Neutrophil (primary cell): ENCODE measurements at regions not wholly inside any gene's neighbourhood (a gene's known extent, or its start where the extent isn't known, plus 50 kb on each side); places are given as distances from the start of the nearest gene placed in this dataset.

Experiments used
- H3K27ac ChIP-seq: fragments of 200-600 bp; sonication (generic); 2 replicates; pipeline ENCODE4 v1.5.1; 2016; ENCODE audit warnings: mild to moderate bottlenecking, moderate library complexity
- H3K27me3 ChIP-seq: fragments of 200-600 bp; sonication (generic); 2 replicates; pipeline ENCODE4 v1.6.0; 2016; ENCODE audit warnings: mild to moderate bottlenecking
- H3K36me3 ChIP-seq: fragments of 200-600 bp; sonication (generic); 2 replicates; pipeline ENCODE4 v1.5.1; 2017
- H3K4me1 ChIP-seq, 2 experiments: fragments of 200-600 bp in 1 of 2; sonication (generic) in 1 of 2; 1 replicate in 1 of 2; 2 replicates in 1 of 2; pipeline versions ENCODE4 v1.5.1 to v1.6.1; 2013 to 2016; ENCODE audit warnings: low read depth in 1 of 2, low read length in 1 of 2, mild to moderate bottlenecking in 1 of 2, moderate library complexity in 1 of 2; ENCODE audit not compliant: control insufficient read depth in 1 of 2, insufficient read depth in 1 of 2
- H3K4me3 ChIP-seq, 2 experiments: fragments of 200-600 bp in 1 of 2; sonication (generic) in 1 of 2; 1 replicate in 1 of 2; 2 replicates in 1 of 2; pipeline ENCODE4 v1.5.1; 2013 to 2016; ENCODE audit warnings: low read depth in 1 of 2, low read length in 1 of 2, mild to moderate bottlenecking in 1 of 2, moderate library complexity in 1 of 2
- H3K9me3 ChIP-seq: fragments of 200-600 bp; sonication (generic); 2 replicates; pipeline ENCODE4 v1.5.1; 2016
- TF ChIP-seq, protein P1 (sequence below): fragments of 200-600 bp; sonication (generic); IDR thresholded peaks from 2 replicates; pipeline ENCODE4 v1.5.1; 2016; ENCODE audit warnings: antibody characterized with exemption

DNA sequence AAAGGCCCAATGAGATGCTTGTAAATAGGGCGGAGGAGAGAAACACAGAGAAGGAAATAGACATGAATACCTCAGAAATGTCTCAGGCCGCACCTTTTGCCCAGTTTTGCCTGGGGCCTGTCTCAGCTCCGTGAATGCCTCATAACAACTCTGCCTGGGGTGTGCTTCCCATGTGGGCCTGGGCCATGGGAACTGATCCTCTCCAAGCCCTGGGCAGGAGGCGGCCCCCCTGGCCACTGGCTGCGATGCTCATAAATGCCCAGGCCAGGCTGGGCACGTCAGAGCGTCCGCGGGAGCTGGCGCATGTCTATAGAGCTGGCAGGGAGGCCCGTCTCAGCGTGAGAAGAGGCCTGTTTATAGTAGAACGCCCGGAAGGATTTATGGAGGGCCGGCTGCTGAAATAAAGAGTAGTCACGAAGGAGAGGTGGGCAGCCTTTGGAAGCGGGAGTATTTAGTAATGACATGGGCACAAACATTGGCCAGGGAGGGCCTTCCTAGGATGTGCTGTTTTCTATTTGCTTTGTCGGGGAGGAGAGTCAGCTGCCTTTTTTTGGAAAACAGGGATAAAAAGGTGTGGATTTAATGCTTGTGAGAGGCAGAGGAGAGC, 85.9 kb upstream of the IGF1R start:
- Histone ChIP-seq H3K9me3 (no peaks in the 10 kb centered on the region), H3K27me3 (peaks cover 26% of the 10 kb centered on the region), H3K4me3 (no peak overlapping the region), H3K36me3 (no peaks in the 10 kb centered on the region), H3K27ac (no peak overlapping the region), H3K4me1 (no peaks in the 10 kb centered on the region)
- TF ChIP-seq, protein P1, sequence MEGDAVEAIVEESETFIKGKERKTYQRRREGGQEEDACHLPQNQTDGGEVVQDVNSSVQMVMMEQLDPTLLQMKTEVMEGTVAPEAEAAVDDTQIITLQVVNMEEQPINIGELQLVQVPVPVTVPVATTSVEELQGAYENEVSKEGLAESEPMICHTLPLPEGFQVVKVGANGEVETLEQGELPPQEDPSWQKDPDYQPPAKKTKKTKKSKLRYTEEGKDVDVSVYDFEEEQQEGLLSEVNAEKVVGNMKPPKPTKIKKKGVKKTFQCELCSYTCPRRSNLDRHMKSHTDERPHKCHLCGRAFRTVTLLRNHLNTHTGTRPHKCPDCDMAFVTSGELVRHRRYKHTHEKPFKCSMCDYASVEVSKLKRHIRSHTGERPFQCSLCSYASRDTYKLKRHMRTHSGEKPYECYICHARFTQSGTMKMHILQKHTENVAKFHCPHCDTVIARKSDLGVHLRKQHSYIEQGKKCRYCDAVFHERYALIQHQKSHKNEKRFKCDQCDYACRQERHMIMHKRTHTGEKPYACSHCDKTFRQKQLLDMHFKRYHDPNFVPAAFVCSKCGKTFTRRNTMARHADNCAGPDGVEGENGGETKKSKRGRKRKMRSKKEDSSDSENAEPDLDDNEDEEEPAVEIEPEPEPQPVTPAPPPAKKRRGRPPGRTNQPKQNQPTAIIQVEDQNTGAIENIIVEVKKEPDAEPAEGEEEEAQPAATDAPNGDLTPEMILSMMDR = no peak

DNA sequence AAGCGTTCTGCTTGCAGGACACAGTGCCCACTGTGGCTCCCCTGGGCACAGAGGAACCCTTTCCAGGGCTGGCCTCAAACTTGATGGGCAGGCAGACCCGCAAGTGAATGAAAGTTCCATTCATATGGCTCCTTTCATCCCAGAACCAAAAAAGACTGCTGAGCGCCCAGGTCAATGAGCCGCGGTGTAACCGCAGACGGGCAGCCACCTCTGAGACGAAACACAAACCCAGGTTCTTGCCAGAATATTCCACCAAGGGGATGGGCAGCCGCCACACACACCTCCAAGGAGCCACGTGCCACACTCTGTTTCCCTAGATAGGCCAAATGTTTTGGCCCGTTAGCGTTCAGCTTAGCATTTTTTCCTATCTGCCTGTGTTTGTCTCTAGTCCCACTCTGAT, 82.8 kb upstream of the IGF1R start:
- Histone ChIP-seq H3K4me1 (no peaks in the 10 kb centered on the region), H3K4me3 (no peak overlapping the region), H3K27me3 (peaks cover 40% of the 10 kb centered on the region), H3K36me3 (no peaks in the 10 kb centered on the region), H3K9me3 (no peaks in the 10 kb centered on the region), H3K27ac (no peak overlapping the region)
- TF ChIP-seq, protein P1 = no peak

DNA sequence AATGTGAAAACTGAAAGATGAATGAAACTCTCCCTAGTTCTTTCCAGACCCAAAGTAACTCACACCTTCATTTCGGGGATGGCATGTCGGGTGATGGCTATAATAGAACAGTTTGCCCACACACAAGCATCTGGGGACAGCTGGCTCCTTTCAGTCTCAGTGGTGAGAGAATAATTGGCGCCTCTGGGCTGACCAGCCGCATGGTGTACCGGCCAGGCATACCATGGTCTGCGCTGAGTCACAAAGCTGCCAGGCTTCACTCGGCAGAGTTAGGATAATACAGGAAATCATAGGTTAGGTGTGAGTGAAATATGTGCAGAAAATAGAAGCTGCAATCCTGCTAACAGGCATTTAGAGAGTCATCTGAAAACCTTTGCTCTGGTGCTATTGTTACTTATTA, 80.4 kb upstream of the IGF1R start:
- peaks cover 56% of the 10 kb centered on the region for H3K27me3 ChIP-seq

DNA sequence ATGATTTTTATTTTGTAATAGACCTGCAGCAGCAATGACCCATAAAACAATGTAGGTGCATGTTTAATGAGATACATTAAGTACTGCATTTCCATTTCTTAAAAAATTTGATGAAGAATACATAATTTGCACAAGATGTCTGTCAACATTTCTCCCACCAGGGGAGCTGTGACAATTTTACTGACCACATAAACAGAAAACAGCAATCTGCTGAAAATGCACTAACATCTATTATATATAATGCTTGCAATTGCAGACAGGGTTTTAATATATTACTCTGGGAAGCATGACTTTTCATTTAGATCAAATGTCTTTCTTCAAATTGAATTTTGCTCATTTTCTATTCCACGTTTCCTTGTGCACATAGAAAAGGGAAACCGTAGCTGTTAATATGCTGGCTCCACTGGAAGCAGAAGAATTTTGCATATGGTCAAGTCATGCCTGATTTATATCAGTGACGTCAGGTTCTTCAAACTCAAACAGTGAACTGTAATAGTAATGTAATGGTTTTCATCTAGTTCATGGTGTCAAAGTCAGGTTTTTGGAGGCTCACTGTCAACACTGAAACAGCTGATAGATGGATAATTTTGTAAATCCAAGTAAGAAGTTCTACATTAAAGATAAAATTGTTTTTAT, 79.8 kb upstream of the IGF1R start:
- H3K4me3 ChIP-seq = no peak overlapping the region
- H3K9me3 ChIP-seq = no peaks in the 10 kb centered on the region
- H3K27ac ChIP-seq = no peak overlapping the region
- H3K36me3 ChIP-seq = no peaks in the 10 kb centered on the region
- no peaks in the 10 kb centered on the region for H3K4me1 ChIP-seq
- TF ChIP-seq, protein P1 = no peak
- peaks cover 60% of the 10 kb centered on the region for H3K27me3 ChIP-seq

More for the DNA sequence above, 80.4 kb upstream of the IGF1R start:
- no peaks in the 10 kb centered on the region for H3K36me3 ChIP-seq
- no peak overlapping the region for H3K27ac ChIP-seq
- H3K4me1 ChIP-seq = no peaks in the 10 kb centered on the region
- no peak overlapping the region for H3K4me3 ChIP-seq
- no peaks in the 10 kb centered on the region for H3K9me3 ChIP-seq
- TF ChIP-seq, protein P1 = no peak

DNA sequence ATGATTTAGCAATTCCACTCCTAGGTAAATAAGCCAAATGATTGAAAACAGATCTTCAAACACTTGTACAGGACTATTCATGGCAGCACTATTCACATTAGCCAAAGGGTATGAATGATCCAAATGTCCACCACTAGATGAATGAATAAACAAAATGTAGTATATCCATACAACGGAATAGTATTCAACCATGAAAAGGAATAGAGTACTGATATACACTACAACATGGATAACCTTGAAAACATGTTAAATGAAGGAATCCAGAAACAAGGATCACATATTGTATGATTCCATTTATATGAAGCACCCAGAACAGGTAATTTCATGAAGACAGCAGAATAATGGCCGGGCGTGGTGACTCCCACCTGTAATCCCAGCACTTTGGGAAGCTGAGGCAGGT, 78.2 kb upstream of the IGF1R start:
- Histone ChIP-seq H3K27me3 (peaks cover 77% of the 10 kb centered on the region), H3K36me3 (no peaks in the 10 kb centered on the region), H3K4me3 (no peak overlapping the region), H3K27ac (no peak overlapping the region), H3K9me3 (no peaks in the 10 kb centered on the region), H3K4me1 (no peaks in the 10 kb centered on the region)
- TF ChIP-seq, protein P1 = no peak
